ENCODE measurements at regions not wholly inside any gene's neighbourhood (a gene's known extent, or its start where the extent isn't known, plus 50 kb on each side); places are given as distances from the start of the nearest gene placed in this dataset.
"Not testable (repeated sequence)": the region's sequence is repeated elsewhere in the genome, so short reads cannot be mapped to it uniquely, and the experiment has no call there.

DNA sequence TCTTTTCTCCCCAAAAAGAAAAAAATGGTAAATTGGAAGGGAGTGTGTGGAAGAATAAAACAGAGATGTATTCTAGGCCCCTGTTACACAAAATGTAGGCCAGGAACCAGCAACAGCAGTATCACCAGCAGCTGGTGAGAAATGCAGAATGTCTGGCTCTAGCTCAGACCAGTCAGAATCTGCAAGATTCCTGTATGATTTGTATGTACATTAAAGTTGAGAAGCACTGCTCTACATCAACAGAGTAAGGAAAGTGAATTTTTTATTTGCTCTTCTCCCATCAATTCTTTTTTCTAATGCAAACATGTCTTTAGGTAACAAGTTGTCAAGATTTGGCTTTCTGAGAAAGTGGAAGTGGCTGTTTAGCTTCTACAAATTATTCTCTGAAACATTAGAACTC lies 235.4 kb upstream of the FANCL start:
- Histone ChIP-seq H3K27ac (no peak overlapping the region), H3K4me1 (no peaks in the 10 kb centered on the region), H3K27me3 (no peaks in the 10 kb centered on the region), H3K36me3 (no peaks in the 10 kb centered on the region), H3K9me3 (no peaks in the 10 kb centered on the region), H3K4me3 (no peak overlapping the region)
- TF ChIP-seq POLR2AphosphoS5 (IDR thresholded peaks at IDR 0.05) (no peak), CTCF (IDR thresholded peaks at IDR 0.05) (no peak), EP300 (IDR thresholded peaks at IDR 0.05) (no peak), POLR2A (IDR thresholded peaks at IDR 0.05) (no peak)
- DNase-seq (ENCODE audit: low spot score in 2 of 2), result no peak

DNA sequence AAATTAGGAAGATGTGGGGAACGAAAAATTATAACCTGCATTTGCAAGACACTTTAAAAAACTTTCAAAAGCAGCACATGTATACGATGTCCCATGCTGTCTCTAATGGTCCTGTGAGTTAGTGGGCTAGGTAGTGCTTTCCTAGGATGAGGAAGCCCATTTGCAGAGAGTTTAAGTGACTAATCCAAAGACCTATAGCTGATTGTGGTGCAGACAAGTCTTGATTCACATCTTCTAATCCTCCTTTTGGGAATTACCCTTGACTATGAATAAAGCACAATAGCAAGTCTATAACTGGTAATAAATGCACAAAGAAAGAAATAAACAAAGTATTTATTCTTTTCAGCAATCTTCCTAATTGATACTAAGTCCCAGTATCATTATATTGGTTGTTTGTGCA lies 234.6 kb upstream of the FANCL start:
- no peaks in the 10 kb centered on the region for H3K27me3 ChIP-seq
- no peaks in the 10 kb centered on the region for H3K4me1 ChIP-seq
- H3K9me3 ChIP-seq, result no peaks in the 10 kb centered on the region
- 81% methylated on average over 2 of the region's 2 CpGs for WGBS
- DNase-seq (ENCODE audit: low spot score in 2 of 2), result no peak
- no peak overlapping the region for H3K4me3 ChIP-seq
- no peak overlapping the region for H3K27ac ChIP-seq
- TF ChIP-seq POLR2AphosphoS5 (IDR thresholded peaks at IDR 0.05) (no peak), EP300 (IDR thresholded peaks at IDR 0.05) (no peak), POLR2A (IDR thresholded peaks at IDR 0.05) (no peak), CTCF (IDR thresholded peaks at IDR 0.05) (no peak)
- H3K36me3 ChIP-seq, result no peaks in the 10 kb centered on the region

DNA sequence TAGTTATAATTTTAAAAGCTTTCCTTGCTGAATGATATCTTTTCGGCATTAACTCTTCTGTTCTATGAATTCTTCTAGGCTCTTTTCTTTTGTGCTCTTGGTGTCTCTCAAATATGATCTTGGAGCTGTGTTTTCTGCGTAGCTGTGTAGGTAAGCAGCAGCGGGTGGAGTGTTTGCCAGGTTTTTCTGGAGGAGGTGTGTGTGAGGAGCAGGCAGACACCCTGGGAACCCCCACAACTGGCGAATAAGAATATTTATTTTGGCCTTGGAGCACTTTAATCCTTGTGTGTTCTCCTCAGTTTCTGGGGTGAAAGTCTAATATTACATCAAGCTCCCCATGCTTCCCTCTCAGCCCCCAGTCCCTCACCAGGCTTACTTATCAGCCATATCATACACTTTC lies 232.0 kb upstream of the FANCL start:
- no peaks in the 10 kb centered on the region for H3K4me1 ChIP-seq
- no peaks in the 10 kb centered on the region for H3K9me3 ChIP-seq
- no peaks in the 10 kb centered on the region for H3K36me3 ChIP-seq
- 91% methylated on average over 4 of the region's 4 CpGs for WGBS
- H3K27ac ChIP-seq, result no peak overlapping the region
- DNase-seq (ENCODE audit: low spot score in 2 of 2), result no peak
- H3K27me3 ChIP-seq, result no peaks in the 10 kb centered on the region
- no peak overlapping the region for H3K4me3 ChIP-seq
- TF ChIP-seq POLR2AphosphoS5 (IDR thresholded peaks at IDR 0.05) (no peak), POLR2A (IDR thresholded peaks at IDR 0.05) (no peak), EP300 (IDR thresholded peaks at IDR 0.05) (no peak), CTCF (IDR thresholded peaks at IDR 0.05) (no peak)

- Histone ChIP-seq H3K4me1 (no peaks in the 10 kb centered on the region), H3K27ac (no peak overlapping the region), H3K27me3 (no peaks in the 10 kb centered on the region), H3K36me3 (no peaks in the 10 kb centered on the region), H3K4me3 (no peak overlapping the region), H3K9me3 (no peaks in the 10 kb centered on the region)
- WGBS, result 59% methylated on average over 1 of the region's 1 CpG
- no peak for DNase-seq (ENCODE audit: low spot score in 2 of 2)
- TF ChIP-seq CTCF (IDR thresholded peaks at IDR 0.05) (no peak), EP300 (IDR thresholded peaks at IDR 0.05) (no peak), POLR2A (IDR thresholded peaks at IDR 0.05) (no peak), POLR2AphosphoS5 (IDR thresholded peaks at IDR 0.05) (no peak)
These were observed 225.7 kb upstream of the FANCL start for GRCh38 chr2:58466804-58467203.

- H3K4me3 ChIP-seq; H3K36me3 ChIP-seq; H3K9me3 ChIP-seq; DNase-seq (ENCODE audit: low spot score in 2 of 2); H3K4me1 ChIP-seq; H3K27me3 ChIP-seq; H3K27ac ChIP-seq: not testable (repeated sequence)
- 88% methylated on average over 2 of the region's 2 CpGs for WGBS
These were observed 224.9 kb upstream of the FANCL start for GRCh38 chr2:58466021-58466420.

DNA sequence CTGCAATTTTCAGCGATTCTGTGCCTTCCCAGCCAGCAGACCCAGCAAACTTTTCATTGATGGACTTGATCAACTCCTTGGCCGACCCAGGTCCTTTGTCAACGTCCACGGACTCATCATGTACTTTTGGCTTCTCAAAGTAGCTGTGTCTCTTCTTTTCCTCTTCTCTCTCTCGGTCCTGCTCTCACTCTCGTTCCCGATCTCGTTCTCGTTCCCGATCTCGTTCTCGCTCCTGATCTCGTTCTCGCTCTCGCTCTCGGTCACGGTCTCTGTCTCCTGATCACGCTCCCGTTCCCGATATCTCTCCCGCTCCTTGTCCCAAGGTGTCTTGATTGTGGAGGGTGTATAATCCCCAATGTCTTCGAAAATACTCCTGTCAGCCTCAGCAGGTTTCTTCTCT lies 219.5 kb upstream of the FANCL start:
- Histone ChIP-seq H3K4me1 (no peaks in the 10 kb centered on the region), H3K9me3 (no peaks in the 10 kb centered on the region), H3K4me3 (no peak overlapping the region), H3K27ac (no peak overlapping the region), H3K27me3 (no peaks in the 10 kb centered on the region), H3K36me3 (no peaks in the 10 kb centered on the region)
- no peak for DNase-seq (ENCODE audit: low spot score in 2 of 2)
- 97% methylated on average over 22 of the region's 22 CpGs for WGBS
- TF ChIP-seq EP300 (IDR thresholded peaks at IDR 0.05) (no peak), POLR2A (IDR thresholded peaks at IDR 0.05) (no peak), CTCF (IDR thresholded peaks at IDR 0.05) (no peak), POLR2AphosphoS5 (IDR thresholded peaks at IDR 0.05) (no peak)
